SK-N-MC (cell line): ENCODE measurements at regions not wholly inside any gene's neighbourhood (a gene's known extent, or its start where the extent isn't known, plus 50 kb on each side); places are given as distances from the start of the nearest gene placed in this dataset.
"Not testable (repeated sequence)": the region's sequence is repeated elsewhere in the genome, so short reads cannot be mapped to it uniquely, and the experiment has no call there.

Experiments used
- DNase-seq: peaks from one replicate; pipeline ENCODE4 v3.0.0-alpha.2; 2011; ENCODE audit warnings: low read depth, low spot score
- H3K27ac ChIP-seq: fragments of 200-600 bp; sonication (generic); 2 replicates; pipeline ENCODE4 v1.5.1; 2016; ENCODE audit warnings: mixed run types
- H3K36me3 ChIP-seq: fragments of 200-600 bp; sonication (generic); 2 replicates; pipeline ENCODE4 v1.6.1; 2017; ENCODE audit warnings: antibody characterized with exemption, low read length, mixed read lengths; ENCODE audit not compliant: insufficient read depth
- H3K4me3 ChIP-seq: fragments of 200-600 bp; sonication (generic); 2 replicates; pipeline ENCODE4 v1.5.1; 2016
- H3K9ac ChIP-seq: fragments of 200-600 bp; sonication (generic); 2 replicates; pipeline ENCODE4 v1.8.0; 2017; ENCODE audit warnings: mixed run types, mixed read lengths; ENCODE audit not compliant: insufficient read length
- H3K9me3 ChIP-seq: fragments of 200-600 bp; sonication (generic); 2 replicates; pipeline ENCODE4 v1.6.1; 2017; ENCODE audit warnings: low read depth, mild to moderate bottlenecking, antibody characterized with exemption, low read length, moderate library complexity, mixed read lengths
- EZH2 ChIP-seq: fragments of 200-600 bp; sonication (generic); IDR thresholded peaks from one replicate; pipeline ENCODE4 v1.6.1; 2017; ENCODE audit warnings: antibody characterized with exemption
- FOXP2 ChIP-seq: optimal IDR thresholded peaks from 2 replicates; pipeline ENCODE3; 2011; ENCODE audit warnings: mild to moderate bottlenecking, moderate library complexity; ENCODE audit not compliant: insufficient read depth; ENCODE audit errors: extremely low read length, control extremely low read depth
- POLR2AphosphoS5 ChIP-seq: IDR thresholded peaks from 2 replicates; pipeline ENCODE4 v1.6.1; 2012; ENCODE audit warnings: mild to moderate bottlenecking, low read depth, low read length, borderline replicate concordance

GRCh38 chr3:197417911-197418618 lies 119.7 kb upstream of the DLG1 start:
- H3K9me3 ChIP-seq = no peaks in the 10 kb centered on the region
- DNase-seq = no peak
- H3K4me3 ChIP-seq = no peak overlapping the region
- no peak overlapping the region for H3K9ac ChIP-seq
- H3K27ac ChIP-seq = no peak overlapping the region
- H3K36me3 ChIP-seq = no peaks in the 10 kb centered on the region
- TF ChIP-seq FOXP2 (no peak), POLR2AphosphoS5 (no peak), EZH2 (no peak)

DNA sequence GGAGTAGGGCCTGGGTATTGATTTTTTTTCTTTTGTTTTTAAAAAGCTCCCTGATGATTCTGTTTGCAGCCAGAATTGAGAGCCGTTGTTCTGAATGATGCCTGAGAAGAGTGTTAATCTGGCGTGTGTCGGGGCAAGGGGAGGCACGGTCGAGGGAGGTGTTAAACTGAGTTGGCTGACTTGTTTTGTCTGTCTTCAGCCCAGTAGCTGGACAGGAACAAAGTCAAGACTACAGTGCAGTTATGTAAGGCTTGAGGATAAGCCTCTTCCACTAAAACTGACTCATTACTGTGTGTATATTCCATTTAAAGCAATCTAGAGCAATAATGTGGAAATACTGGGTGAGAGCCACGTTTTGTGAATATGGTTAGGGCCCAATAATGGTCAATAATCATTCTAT lies 119.0 kb upstream of the DLG1 start:
- Histone ChIP-seq H3K9ac (no peak overlapping the region), H3K9me3 (no peaks in the 10 kb centered on the region), H3K36me3 (no peaks in the 10 kb centered on the region), H3K27ac (no peak overlapping the region), H3K4me3 (no peak overlapping the region)
- TF ChIP-seq EZH2 (no peak), FOXP2 (no peak), POLR2AphosphoS5 (no peak)
- DNase-seq = no peak

DNA sequence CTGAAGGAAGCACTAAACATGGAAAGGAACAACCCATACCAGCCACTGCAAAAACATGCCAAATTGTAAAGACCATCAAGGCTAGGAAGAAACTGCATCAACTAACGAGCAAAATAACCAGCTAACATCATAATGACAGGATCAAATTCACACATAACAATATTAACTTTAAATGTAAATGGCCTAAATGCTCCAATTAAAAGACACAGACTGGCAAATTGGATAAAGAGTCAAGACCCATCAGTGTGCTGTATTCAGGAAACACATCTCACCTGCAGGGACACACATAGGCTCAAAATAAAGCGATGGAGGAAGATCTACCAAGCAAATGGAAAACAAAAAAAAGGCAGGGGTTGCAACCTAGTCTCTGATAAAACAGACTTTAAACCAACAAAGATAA lies 113.5 kb upstream of the DLG1 start:
- H3K4me3 ChIP-seq, DNase-seq, H3K27ac ChIP-seq, H3K9me3 ChIP-seq, H3K9ac ChIP-seq, H3K36me3 ChIP-seq: not testable (repeated sequence)

- not testable (repeated sequence) for H3K27ac ChIP-seq, H3K4me3 ChIP-seq, DNase-seq, H3K36me3 ChIP-seq, H3K9ac ChIP-seq, H3K9me3 ChIP-seq
Measured at GRCh38 chr3:197410170-197410569, 111.8 kb upstream of the DLG1 start.

DNA sequence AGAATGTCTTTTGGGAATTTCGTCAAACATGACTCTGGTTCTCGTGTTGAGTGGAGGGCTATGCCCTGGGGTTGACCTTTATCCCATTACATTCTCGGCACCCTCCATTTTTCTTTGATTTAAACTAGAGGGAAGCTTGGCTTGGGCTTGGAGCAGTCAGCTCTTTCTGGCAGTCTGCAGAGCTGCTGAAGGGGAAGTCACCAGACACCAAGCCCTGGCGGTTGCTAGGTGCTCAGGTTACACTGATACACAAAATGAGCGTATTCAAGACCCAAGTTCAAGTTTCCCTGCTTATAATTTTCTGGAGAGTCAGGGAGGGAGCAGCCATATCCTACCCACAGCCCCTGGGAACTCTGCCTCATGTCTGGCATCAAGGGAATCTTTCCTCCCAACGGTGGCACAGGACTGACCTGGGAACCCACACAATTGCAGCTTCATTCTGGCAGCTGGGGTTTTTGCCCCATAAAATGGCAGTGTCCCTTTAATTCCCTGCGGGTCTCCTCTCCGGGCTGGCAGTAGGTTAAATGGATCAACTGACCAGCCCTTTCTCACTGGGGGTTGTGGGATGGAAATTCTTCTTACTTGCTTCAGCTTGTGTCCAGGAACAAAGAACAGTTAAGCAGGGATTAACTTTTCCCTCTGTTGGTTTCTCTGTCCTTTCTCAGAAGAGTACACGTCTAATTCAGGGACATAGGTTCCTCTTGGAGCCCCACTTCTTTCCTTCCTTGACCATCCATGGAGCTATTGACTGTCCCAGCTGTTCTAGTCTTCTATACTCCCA lies 110.0 kb upstream of the DLG1 start:
- no peak for DNase-seq
- TF ChIP-seq FOXP2 (no peak), POLR2AphosphoS5 (no peak), EZH2 (no peak)
- H3K4me3 ChIP-seq = no peak overlapping the region
- H3K27ac ChIP-seq = no peak overlapping the region
- H3K36me3 ChIP-seq = no peaks in the 10 kb centered on the region
- no peak overlapping the region for H3K9ac ChIP-seq
- H3K9me3 ChIP-seq = no peaks in the 10 kb centered on the region

- Histone ChIP-seq H3K27ac (no peak overlapping the region), H3K9ac (no peak overlapping the region), H3K36me3 (no peaks in the 10 kb centered on the region), H3K9me3 (no peaks in the 10 kb centered on the region), H3K4me3 (no peak overlapping the region)
- DNase-seq = no peak
- TF ChIP-seq FOXP2 (no peak), EZH2 (no peak), POLR2AphosphoS5 (no peak)
Measured at GRCh38 chr3:197407526-197407925, 109.1 kb upstream of the DLG1 start.

DNA sequence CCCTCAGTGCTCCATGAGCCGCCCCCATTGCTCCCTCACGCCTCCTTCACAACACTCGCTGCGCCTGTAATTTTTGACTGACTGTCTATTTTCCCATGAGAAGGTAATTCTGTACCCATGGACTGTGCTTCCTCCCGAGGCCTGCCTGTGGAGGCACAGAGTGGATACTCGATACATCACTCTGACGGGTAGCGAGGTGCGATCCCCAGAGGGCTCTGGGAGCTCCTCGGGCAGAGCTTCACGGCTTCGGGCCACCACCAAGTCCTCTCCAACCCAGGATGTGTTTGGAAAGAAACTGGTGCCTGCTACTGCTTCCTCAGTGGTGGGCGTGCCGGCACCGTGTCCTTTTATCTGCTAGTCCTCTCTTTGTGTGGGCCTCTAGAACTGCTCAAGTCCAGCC lies 108.6 kb upstream of the DLG1 start:
- Histone ChIP-seq H3K4me3 (no peak overlapping the region), H3K9ac (no peak overlapping the region), H3K27ac (no peak overlapping the region), H3K36me3 (no peaks in the 10 kb centered on the region), H3K9me3 (no peaks in the 10 kb centered on the region)
- TF ChIP-seq EZH2 = no peak
- TF ChIP-seq FOXP2 = no peak
- no peak for TF ChIP-seq POLR2AphosphoS5
- DNase-seq = no peak

GRCh38 chr3:197406266-197406665 lies 107.9 kb upstream of the DLG1 start:
- Histone ChIP-seq H3K9ac (no peak overlapping the region), H3K36me3 (no peaks in the 10 kb centered on the region), H3K9me3 (no peaks in the 10 kb centered on the region), H3K4me3 (no peak overlapping the region), H3K27ac (no peak overlapping the region)
- TF ChIP-seq FOXP2 (no peak), POLR2AphosphoS5 (no peak), EZH2 (no peak)
- DNase-seq = no peak

- no peak for DNase-seq
- no peaks in the 10 kb centered on the region for H3K9me3 ChIP-seq
- no peak overlapping the region for H3K27ac ChIP-seq
- no peak overlapping the region for H3K4me3 ChIP-seq
- no peaks in the 10 kb centered on the region for H3K36me3 ChIP-seq
- TF ChIP-seq EZH2 = no peak
- TF ChIP-seq FOXP2 = no peak
- TF ChIP-seq POLR2AphosphoS5 = no peak
- H3K9ac ChIP-seq = no peak overlapping the region
Measured at GRCh38 chr3:197404754-197405153, 106.3 kb upstream of the DLG1 start.
